Hepatocyte (in vitro differentiated cells): ENCODE measurements at regions not wholly inside any gene's neighbourhood (a gene's known extent, or its start where the extent isn't known, plus 50 kb on each side); places are given as distances from the start of the nearest gene placed in this dataset.

Experiments used
- DNase-seq: peaks from one replicate; pipeline ENCODE4 v3.0.0-alpha.2; 2016; ENCODE audit warnings: low spot score
- H2AFZ ChIP-seq: fragments of 200-600 bp; sonication (generic); 2 replicates; pipeline ENCODE4 v1.6.0; 2016; ENCODE audit warnings: antibody characterized with exemption, mild to moderate bottlenecking
- H3K27ac ChIP-seq: fragments of 200-600 bp; sonication (generic); 2 replicates; pipeline ENCODE4 v1.5.1; 2016; ENCODE audit warnings: mild to moderate bottlenecking
- H3K27me3 ChIP-seq: fragments of 200-600 bp; sonication (generic); 2 replicates; pipeline ENCODE4 v1.6.1; 2016
- H3K36me3 ChIP-seq: fragments of 200-600 bp; sonication (generic); replicated peaks from 2 replicates; pipeline ENCODE4 v1.5.1; 2016; ENCODE audit warnings: low read depth; ENCODE audit not compliant: insufficient read depth
- H3K4me1 ChIP-seq: fragments of 200-600 bp; sonication (generic); 2 replicates; pipeline ENCODE4 v1.5.1; 2016; ENCODE audit warnings: mild to moderate bottlenecking, moderate library complexity; ENCODE audit not compliant: insufficient read depth
- H3K4me2 ChIP-seq: fragments of 200-600 bp; sonication (generic); 2 replicates; pipeline ENCODE4 v1.6.0; 2016
- H3K4me3 ChIP-seq: fragments of 200-600 bp; sonication (generic); 2 replicates; pipeline ENCODE4 v1.5.1; 2016; ENCODE audit warnings: mild to moderate bottlenecking
- H3K79me2 ChIP-seq: fragments of 200-600 bp; sonication (generic); 2 replicates; pipeline ENCODE4 v1.6.0; 2017; ENCODE audit warnings: mild to moderate bottlenecking
- H3K9me2 ChIP-seq: fragments of 200-600 bp; sonication (generic); replicated peaks from 2 replicates; pipeline ENCODE4 v1.6.0; 2017; ENCODE audit warnings: mild to moderate bottlenecking; ENCODE audit not compliant: insufficient read depth
- H3K9me3 ChIP-seq: fragments of 200-600 bp; sonication (generic); 2 replicates; pipeline ENCODE4 v1.5.1; 2016; ENCODE audit warnings: low read depth, mild to moderate bottlenecking
- H4K20me1 ChIP-seq: fragments of 200-600 bp; sonication (generic); 2 replicates; pipeline ENCODE4 v1.6.0; 2016; ENCODE audit warnings: mild to moderate bottlenecking; ENCODE audit not compliant: insufficient read depth, poor library complexity, severe bottlenecking
- EZH2 ChIP-seq: fragments of 200-600 bp; sonication (generic); IDR thresholded peaks from 2 replicates; pipeline ENCODE4 v1.6.1; 2016; ENCODE audit warnings: antibody characterized with exemption, mild to moderate bottlenecking, borderline replicate concordance
- EZH2phosphoT487 ChIP-seq: fragments of 200-600 bp; sonication (generic); IDR thresholded peaks from one replicate; pipeline ENCODE4 v1.6.1; 2018; ENCODE audit warnings: antibody characterized with exemption, mild to moderate bottlenecking, low read depth, moderate library complexity; ENCODE audit not compliant: unreplicated experiment, severe bottlenecking
- WGBS: methylation state at CpG from one replicate; pipeline ENCODE4 v1.1.6; 2016; ENCODE audit warnings: low lambda C conversion rate; ENCODE audit errors: missing lambda C conversion rate; 5-methylcytosine and 5-hydroxymethylcytosine counted together
- TF ChIP-seq, protein P1 (sequence below): fragments of 200-600 bp; sonication (generic); IDR thresholded peaks from 2 replicates; pipeline ENCODE4 v1.5.1; 2016; ENCODE audit warnings: antibody characterized with exemption, mild to moderate bottlenecking; ENCODE audit not compliant: poor library complexity

GRCh38 chrX:109140463-109140862 is 341.4 kb downstream of the GUCY2F start:
- TF ChIP-seq, protein P1, sequence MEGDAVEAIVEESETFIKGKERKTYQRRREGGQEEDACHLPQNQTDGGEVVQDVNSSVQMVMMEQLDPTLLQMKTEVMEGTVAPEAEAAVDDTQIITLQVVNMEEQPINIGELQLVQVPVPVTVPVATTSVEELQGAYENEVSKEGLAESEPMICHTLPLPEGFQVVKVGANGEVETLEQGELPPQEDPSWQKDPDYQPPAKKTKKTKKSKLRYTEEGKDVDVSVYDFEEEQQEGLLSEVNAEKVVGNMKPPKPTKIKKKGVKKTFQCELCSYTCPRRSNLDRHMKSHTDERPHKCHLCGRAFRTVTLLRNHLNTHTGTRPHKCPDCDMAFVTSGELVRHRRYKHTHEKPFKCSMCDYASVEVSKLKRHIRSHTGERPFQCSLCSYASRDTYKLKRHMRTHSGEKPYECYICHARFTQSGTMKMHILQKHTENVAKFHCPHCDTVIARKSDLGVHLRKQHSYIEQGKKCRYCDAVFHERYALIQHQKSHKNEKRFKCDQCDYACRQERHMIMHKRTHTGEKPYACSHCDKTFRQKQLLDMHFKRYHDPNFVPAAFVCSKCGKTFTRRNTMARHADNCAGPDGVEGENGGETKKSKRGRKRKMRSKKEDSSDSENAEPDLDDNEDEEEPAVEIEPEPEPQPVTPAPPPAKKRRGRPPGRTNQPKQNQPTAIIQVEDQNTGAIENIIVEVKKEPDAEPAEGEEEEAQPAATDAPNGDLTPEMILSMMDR = no peak
- TF ChIP-seq EZH2phosphoT487 (no peak), EZH2 (no peak)
- Histone ChIP-seq H4K20me1 (no peaks in the 10 kb centered on the region), H3K9me2 (no peaks in the 10 kb centered on the region)

DNA sequence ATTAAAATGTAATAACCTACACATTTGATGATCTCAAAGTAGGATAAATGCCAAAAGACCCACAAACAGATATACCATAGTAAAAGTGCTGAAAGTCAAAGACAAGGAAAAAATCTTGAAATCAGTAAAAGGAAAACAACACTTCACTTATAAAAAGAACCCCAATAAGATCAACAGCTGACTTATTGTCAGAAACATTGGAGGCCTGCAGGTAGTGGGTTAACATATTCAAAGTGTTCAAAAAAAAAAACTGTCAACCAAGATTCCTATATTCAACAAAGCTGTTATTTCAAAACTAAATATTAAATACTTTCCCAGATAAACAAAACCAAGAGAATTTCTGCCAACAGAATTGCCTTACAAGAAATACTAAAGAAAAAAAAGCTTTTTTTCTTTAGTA is 347.1 kb downstream of the GUCY2F start:
- TF ChIP-seq EZH2phosphoT487 = no peak
- H3K9me2 ChIP-seq = no peaks in the 10 kb centered on the region
- H3K9me3 ChIP-seq = no peaks in the 10 kb centered on the region

More at GRCh38 chrX:109140463-109140862, 341.4 kb downstream of the GUCY2F start:
- H2AFZ ChIP-seq = no peak overlapping the region
- no peak overlapping the region for H3K4me2 ChIP-seq
- no peaks in the 10 kb centered on the region for H3K9me3 ChIP-seq
- no peaks in the 10 kb centered on the region for H3K36me3 ChIP-seq
- H3K4me1 ChIP-seq = no peaks in the 10 kb centered on the region
- H3K79me2 ChIP-seq = no peaks in the 10 kb centered on the region
- no peak overlapping the region for H3K27ac ChIP-seq
- no peaks in the 10 kb centered on the region for H3K27me3 ChIP-seq
- H3K4me3 ChIP-seq = no peak overlapping the region
- no peak for DNase-seq

GRCh38 chrX:109125304-109125703 is 356.6 kb downstream of the GUCY2F start:
- no peak overlapping the region for H3K4me3 ChIP-seq
- no peaks in the 10 kb centered on the region for H3K9me3 ChIP-seq
- H3K4me2 ChIP-seq = no peak overlapping the region
- H3K36me3 ChIP-seq = no peaks in the 10 kb centered on the region
- WGBS = 80% methylated on average over 3 of the region's 3 CpGs
- H3K27ac ChIP-seq = no peak overlapping the region
- H2AFZ ChIP-seq = no peak overlapping the region
- no peak for DNase-seq
- H3K27me3 ChIP-seq = no peaks in the 10 kb centered on the region
- H3K79me2 ChIP-seq = no peaks in the 10 kb centered on the region
- H4K20me1 ChIP-seq = no peaks in the 10 kb centered on the region
- TF ChIP-seq, protein P1 = no peak
- TF ChIP-seq EZH2phosphoT487 (no peak), EZH2 (no peak)
- no peaks in the 10 kb centered on the region for H3K9me2 ChIP-seq
- H3K4me1 ChIP-seq = no peaks in the 10 kb centered on the region

More for the DNA sequence above, 347.1 kb downstream of the GUCY2F start:
- Histone ChIP-seq H3K27ac (no peak overlapping the region), H3K4me3 (no peak overlapping the region), H3K27me3 (no peaks in the 10 kb centered on the region), H3K79me2 (no peaks in the 10 kb centered on the region), H3K4me2 (no peak overlapping the region), H3K36me3 (no peaks in the 10 kb centered on the region), H3K4me1 (no peaks in the 10 kb centered on the region), H4K20me1 (no peaks in the 10 kb centered on the region), H2AFZ (no peak overlapping the region)
- DNase-seq = no peak

DNA sequence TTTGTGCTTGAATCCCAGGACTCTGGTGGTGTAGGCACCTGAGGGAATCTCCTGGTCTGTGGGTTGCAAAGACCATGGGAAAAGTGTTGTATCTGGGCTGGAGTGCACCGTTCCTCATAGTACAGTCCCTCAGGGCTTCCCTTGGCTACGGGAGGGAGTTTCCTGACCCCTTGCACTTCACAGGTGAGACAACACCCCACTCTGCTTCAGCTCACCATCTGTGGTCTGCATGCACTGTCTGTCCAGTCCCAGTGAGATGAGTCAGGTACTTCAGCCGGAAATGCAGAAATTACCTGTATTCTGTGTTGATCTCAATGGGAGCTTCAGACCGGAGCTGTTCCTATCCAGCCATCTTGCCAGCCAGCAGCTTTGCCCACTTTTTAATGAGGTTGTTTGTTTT is 353.0 kb upstream of the IRS4 start:
- no peaks in the 10 kb centered on the region for H3K27me3 ChIP-seq
- H2AFZ ChIP-seq = no peak overlapping the region
- DNase-seq = no peak
- no peak overlapping the region for H3K4me2 ChIP-seq
- no peaks in the 10 kb centered on the region for H3K4me1 ChIP-seq
- H3K4me3 ChIP-seq = no peak overlapping the region
- no peaks in the 10 kb centered on the region for H3K9me3 ChIP-seq
- WGBS = 89% methylated on average over 4 of the region's 4 CpGs
- no peaks in the 10 kb centered on the region for H3K36me3 ChIP-seq
- TF ChIP-seq EZH2 = no peak
- TF ChIP-seq EZH2phosphoT487 = no peak
- TF ChIP-seq, protein P1 = no peak
- no peak overlapping the region for H3K27ac ChIP-seq
- H3K9me2 ChIP-seq = no peaks in the 10 kb centered on the region
- no peaks in the 10 kb centered on the region for H4K20me1 ChIP-seq
- no peaks in the 10 kb centered on the region for H3K79me2 ChIP-seq
